HG03575 (cell line): ENCODE measurements at regions not wholly inside any gene's neighbourhood (a gene's known extent, or its start where the extent isn't known, plus 50 kb on each side); places are given as distances from the start of the nearest gene placed in this dataset.

Experiments
- ATAC-seq: cut with Tn5 transposase; IDR thresholded peaks from one replicate; pipeline ENCODE4 v1.9.1; 2021; ENCODE audit not compliant: unreplicated experiment, insufficient number of reproducible peaks, low FRiP score; ENCODE audit errors: extremely low read depth

DNA sequence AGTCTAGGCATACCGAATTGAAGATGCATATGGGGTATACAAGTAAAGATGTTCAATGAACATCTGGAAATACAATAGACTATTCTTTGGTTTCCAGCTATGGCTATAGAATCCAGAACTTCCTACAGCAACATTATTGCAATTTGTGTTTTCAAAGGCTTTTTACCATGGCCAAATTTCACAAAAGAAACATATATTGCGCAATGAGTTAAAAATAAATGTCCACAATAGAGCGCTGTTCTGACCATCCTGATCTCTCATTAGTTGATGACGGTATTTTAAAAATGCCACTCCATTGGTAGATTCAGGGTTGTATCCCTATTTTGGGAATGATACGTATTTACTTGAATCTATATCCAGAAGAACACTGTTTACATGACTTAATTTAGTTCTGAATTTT lies 139.2 kb downstream of the LINC00632 start:
- ATAC-seq, result no peak

- ATAC-seq, result no peak
These were observed 141.7 kb upstream of the SPANXB1 start for GRCh38 chrX:140860718-140861117.

DNA sequence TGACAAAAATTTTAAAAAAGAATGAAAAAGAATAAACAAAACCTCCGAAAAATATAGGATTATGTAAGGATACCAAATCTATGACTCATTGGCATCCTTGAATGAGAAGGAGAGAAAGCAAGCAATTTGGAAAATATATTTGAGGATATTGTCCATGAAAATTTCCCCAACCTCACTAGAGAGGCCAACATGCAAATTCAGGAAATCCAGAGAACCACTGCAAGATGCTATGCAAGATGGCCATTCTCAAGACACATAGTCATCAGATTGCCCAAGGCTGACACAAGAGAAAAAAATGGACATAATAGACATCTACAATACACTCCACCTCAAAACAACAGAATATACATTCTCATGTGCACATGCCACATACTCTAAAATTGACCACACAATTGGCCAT lies 135.9 kb upstream of the SPANXB1 start:
- ATAC-seq, result no peak

GRCh38 chrX:140912606-140913005 lies 89.8 kb upstream of the SPANXB1 start:
- ATAC-seq, result no peak

DNA sequence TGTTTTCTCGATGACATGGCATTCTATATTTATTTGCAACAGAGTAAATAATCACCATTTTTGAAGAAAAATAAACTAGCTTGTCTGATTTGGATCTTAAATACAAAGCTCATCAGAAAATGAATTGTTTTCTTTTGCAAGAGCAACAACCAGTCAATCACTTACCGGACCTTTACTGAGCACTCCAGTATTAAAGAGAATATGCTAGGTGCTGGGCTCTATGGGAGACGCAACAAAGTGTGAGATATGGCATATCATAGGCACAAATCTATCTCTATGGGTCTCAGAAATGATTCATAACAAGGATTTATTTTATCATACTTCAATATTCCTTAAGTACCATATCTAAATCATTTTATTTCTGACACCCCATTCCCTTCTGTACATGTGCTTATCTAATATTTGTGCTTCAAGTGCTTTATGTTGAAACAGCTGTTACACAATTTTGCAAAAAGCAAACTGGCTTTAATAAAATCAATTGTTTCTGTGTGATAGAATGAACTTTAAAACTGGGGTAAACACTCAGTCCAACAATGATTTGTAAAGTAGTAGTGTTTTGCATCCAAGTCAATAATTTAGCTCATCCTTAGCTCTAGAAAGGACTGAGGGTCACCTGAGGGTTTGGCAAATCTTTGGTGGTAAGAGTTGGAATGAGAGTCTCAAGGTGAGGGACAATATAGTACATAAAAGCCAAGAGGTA lies 88.4 kb upstream of the SPANXB1 start:
- no peak for ATAC-seq

GRCh38 chrX:140916872-140917271 lies 85.5 kb upstream of the SPANXB1 start:
- ATAC-seq, result no peak

DNA sequence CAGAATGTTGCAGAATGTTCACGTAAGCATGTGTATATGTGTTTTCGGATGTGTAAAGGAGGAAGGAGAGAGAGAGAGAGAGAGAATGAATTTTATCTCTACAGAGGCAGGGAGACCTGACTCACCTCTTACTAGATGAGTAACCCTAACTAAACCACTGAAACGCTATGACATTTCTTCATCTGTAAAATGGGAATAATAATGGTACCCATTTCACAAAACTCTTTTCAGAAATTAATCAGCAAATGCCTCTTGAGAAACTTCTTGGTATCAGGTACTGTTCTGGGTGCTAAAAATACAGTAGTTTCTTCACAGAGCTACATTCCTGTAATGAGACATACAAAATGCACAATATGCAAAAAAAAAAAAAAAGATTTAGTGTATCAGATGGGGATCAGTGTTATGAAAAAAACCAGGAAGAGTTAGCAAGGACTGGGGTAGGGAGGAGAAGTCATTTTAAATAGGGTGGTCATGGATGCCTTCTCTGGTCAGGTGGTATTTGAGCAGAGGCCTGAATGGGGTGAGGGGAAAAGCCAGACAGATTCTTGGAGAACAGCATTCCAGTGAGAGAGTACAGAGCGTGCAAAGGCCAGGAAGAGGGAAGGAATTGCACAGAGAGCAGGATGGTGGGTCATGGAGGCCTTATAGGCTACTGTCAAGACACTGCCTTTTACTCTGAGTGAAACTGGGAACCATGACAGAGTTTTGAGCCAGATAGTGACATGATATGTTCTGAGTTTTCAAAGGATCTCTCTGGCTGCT lies 84.9 kb upstream of the SPANXB1 start:
- ATAC-seq, result no peak

GRCh38 chrX:140918398-140919038 lies 83.9 kb upstream of the SPANXB1 start:
- ATAC-seq, result peak; percentile 95

DNA sequence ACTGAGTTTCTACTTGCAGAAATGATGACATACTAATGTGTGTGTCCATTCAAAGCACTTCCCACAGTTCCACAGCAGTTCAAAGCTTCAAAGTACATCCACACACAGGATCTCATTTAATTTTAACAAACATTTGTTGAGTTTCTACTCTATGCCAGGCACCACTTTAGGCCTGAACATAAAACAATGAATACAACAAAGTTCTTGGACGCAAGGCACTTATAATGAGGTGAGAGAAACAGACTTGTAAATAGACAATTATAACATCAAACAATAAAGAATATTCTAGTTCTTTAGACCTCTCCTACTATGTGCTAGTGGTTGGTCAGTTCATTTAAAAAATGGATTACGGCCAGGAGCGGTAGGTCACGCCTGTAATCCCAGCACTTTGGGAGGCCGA lies 82.0 kb upstream of the SPANXB1 start:
- ATAC-seq, result no peak

DNA sequence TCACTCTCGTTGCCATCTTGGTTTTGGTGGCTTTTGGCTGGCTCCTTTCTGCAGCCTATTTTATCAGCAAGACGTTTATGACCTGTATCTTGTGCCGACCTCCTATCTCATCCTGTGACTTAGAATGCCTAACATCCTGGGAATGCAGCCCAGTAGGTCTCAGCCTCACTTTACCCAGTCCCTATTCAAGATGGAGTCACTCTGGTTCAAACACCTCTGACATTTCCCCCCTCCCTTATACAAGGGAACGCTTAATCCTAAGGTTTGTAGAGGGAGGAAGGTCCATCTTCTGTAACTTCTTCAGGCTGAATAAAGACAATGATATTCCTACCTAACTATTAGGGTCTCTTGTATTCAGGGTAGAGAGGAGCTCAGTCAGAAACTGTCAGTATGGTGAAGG lies 79.3 kb upstream of the SPANXB1 start:
- ATAC-seq, result no peak

- ATAC-seq, result no peak
These were observed 73.7 kb upstream of the SPANXB1 start for GRCh38 chrX:140928739-140929138.

DNA sequence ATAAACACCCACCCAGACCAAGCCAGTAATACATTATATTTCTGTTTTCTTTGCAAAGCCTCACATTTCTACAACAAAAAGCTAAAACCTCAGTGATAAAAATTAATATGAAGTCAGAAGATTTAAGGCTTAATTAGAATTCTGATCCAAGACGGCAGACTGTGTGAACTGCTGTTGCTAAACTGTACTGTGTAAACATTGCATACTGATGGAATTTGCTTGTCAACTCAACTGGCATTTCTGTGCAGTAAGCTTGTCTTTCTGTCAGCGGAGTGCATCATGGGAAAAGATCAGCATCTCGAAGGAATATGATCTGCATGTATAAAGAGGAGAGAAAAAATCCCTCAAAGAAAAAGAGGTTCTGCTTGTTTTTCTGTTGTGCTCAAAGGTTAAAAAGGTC lies 69.4 kb upstream of the SPANXB1 start:
- ATAC-seq, result no peak

DNA sequence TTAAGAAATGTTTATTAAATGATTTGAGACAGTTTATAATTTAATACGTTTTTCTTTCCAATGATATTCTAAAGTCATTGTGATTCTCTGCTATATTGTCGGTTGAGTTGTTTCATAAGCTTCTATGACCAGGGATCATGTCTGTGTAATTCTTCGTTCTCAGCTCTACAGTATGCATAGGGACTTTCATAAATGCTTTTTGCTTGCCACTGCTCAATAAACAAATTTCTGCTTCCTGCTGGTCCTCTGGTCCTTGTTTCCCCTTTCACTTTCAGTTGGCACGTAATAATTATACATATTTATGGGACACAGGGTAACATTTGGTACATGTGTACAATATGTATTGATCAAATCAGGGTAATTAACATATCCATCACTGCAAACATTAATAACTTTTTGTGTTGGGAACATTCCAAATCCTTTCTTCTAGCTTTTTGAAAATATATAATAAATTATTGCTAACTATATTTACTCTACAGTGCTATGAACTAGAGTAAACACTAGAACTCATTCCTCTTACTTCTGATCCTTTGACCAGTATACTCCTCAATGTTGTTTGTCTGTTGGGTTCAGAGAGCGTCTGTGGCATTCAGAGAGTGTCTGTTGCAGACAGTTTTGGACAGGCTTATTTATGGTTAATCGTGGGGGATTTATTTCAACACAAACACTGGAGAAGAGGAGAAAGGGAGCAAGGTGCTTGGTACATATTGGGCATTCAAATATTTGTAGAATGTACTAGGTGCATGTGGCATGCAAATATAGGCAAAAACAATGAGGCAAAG lies 68.3 kb upstream of the SPANXB1 start:
- no peak for ATAC-seq

GRCh38 chrX:140943513-140943912 lies 58.9 kb upstream of the SPANXB1 start:
- ATAC-seq, result no peak

GRCh38 chrX:140944710-140945109 lies 57.7 kb upstream of the SPANXB1 start:
- no peak for ATAC-seq

DNA sequence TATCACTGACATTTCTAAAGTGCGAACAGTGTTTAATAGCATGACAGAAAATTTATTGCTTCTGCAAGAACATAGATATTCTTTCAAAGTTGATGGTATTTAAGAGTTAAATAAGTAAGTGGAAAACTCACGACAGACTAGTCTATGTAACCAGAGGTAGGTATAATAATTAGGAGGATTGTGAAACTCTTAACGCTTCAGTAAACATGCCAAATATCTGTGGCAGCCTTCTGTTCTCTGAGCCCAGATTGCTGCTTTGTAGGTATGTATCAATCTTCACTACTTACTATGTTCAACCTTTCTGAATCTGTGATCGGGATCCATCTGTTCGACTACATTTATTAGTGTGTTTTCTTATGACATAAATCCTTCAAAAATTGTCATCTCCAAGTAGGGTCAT lies 53.6 kb upstream of the SPANXB1 start:
- ATAC-seq, result no peak

- no peak for ATAC-seq
These were observed 53.2 kb upstream of the SPANXB1 start for GRCh38 chrX:140949233-140949632.
